K562 (cell line): ENCODE measurements at regions not wholly inside any gene's neighbourhood (a gene's known extent, or its start where the extent isn't known, plus 50 kb on each side); places are given as distances from the start of the nearest gene placed in this dataset.

Experiments used
- BHLHE40 ChIP-seq: IDR thresholded peaks from 2 replicates; pipeline ENCODE4 v1.6.1; 2011; ENCODE audit warnings: low read length, improper control_type of control experiment
- BRF1 ChIP-seq: IDR thresholded peaks from 3 replicates; pipeline ENCODE4 v1.6.1; 2011; ENCODE audit warnings: borderline replicate concordance, mild to moderate bottlenecking; ENCODE audit not compliant: insufficient read length; ENCODE audit errors: extremely low read depth
- HLTF ChIP-seq: fragments of 450-650 bp; IDR thresholded peaks from 2 replicates; pipeline ENCODE4 v1.6.1; 2016
- HMBOX1 ChIP-seq: sonication (generic); IDR thresholded peaks from 2 replicates; pipeline ENCODE4 v1.6.1; 2016
- POLR2A ChIP-seq: fragments of 450-650 bp; conservative IDR thresholded peaks from 2 replicates; pipeline ENCODE4 v1.6.1; 2016
- POLR2H ChIP-seq: IDR thresholded peaks from 2 replicates; pipeline ENCODE4 v1.6.1; 2016; ENCODE audit warnings: missing genetic modification characterization, low read depth, mild to moderate bottlenecking, control low read depth, missing compliant biosample characterization, moderate library complexity
- TOE1 ChIP-seq, 2 experiments: fragments of 450-650 bp in 1 of 2; sonication (generic) in 1 of 2; formaldehyde crosslinking in 1 of 2; IDR thresholded peaks; 2 replicates each; pipeline versions ENCODE4 v1.7.1 to v1.8.0; 2016 to 2022; ENCODE audit warnings: borderline replicate concordance in 2 of 2, mild to moderate bottlenecking in 2 of 2, antibody characterized with exemption in 1 of 2, inconsistent platforms in 1 of 2, low read depth in 1 of 2, missing genetic modification reagents in 1 of 2, moderate library complexity in 1 of 2
- ZBED1 ChIP-seq: IDR thresholded peaks from 2 replicates; pipeline ENCODE4 v1.6.1; 2014
- ZKSCAN3 ChIP-seq: fragments of 250-450 bp; sonication (Bioruptor Pico); IDR thresholded peaks from 2 replicates; pipeline ENCODE4 v1.4.0; 2020
- ZNF3 ChIP-seq: fragments of 250-450 bp; sonication (Bioruptor Pico); IDR thresholded peaks from 2 replicates; pipeline ENCODE4 v1.5.0; 2021; ENCODE audit warnings: mild to moderate bottlenecking, moderate library complexity
- ZNF324 ChIP-seq: fragments of 250-450 bp; sonication (Bioruptor Pico); IDR thresholded peaks from 2 replicates; pipeline ENCODE4 v1.4.0; 2020; ENCODE audit warnings: mild to moderate bottlenecking
- ZNF75A ChIP-seq: fragments of 450-650 bp; formaldehyde crosslinking; IDR thresholded peaks from 2 replicates; pipeline ENCODE4 v1.4.0; 2020; ENCODE audit warnings: mild to moderate bottlenecking
- ZNF785 ChIP-seq: fragments of 250-450 bp; sonication (Bioruptor Pico); IDR thresholded peaks from 2 replicates; pipeline ENCODE4 v1.4.0; 2020; ENCODE audit warnings: mild to moderate bottlenecking
- ZSCAN29 ChIP-seq: fragments of 450-650 bp; IDR thresholded peaks from 2 replicates; pipeline ENCODE4 v1.6.1; 2017
- TF ChIP-seq, protein P1 (sequence below): fragments of 250-450 bp; sonication (Bioruptor Pico); IDR thresholded peaks from 2 replicates; pipeline ENCODE4 v1.9.0; 2021; ENCODE audit warnings: mild to moderate bottlenecking, inconsistent platforms
- TF ChIP-seq, protein P2 (sequence below): fragments of 250-450 bp; sonication (Bioruptor Pico); IDR thresholded peaks from 2 replicates; pipeline ENCODE4 v1.8.0; 2021; ENCODE audit warnings: moderate library complexity, mild to moderate bottlenecking, inconsistent platforms
- TF ChIP-seq, protein P3 (sequence below), 2 experiments: fragments of 150-350 bp in 1 of 2; IDR thresholded peaks; 2 replicates each; pipeline ENCODE4 v1.6.1; 2012 to 2016; ENCODE audit warnings: low read depth in 2 of 2, low read length in 2 of 2, mild to moderate bottlenecking in 1 of 2, moderate library complexity in 1 of 2

DNA sequence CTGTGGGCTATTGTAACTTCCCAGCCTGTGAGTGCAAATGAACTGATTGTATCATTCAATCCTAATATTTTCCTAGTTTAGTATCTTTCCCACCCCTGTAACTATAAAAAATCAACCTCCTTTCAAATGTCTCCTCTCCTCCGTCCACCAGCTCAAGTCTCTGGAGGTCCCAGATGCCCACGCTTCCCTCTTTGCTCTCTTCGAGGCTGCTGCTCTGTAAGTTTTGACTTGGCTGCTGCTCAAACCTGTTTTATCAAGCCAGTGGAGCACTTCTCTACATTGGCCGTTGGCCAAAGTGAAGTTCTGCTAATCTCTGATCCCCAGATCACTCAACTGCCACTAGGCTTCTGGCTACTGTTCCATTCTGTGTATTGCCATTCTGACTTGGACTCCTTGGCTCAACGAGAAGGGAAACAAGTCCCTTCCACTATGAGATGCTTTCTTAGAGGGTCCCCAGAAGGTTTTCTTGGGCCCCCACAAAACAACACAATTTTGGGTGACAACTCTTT, 60.7 kb upstream of the RAPGEF2 start (continued):
- TF ChIP-seq, protein P1, sequence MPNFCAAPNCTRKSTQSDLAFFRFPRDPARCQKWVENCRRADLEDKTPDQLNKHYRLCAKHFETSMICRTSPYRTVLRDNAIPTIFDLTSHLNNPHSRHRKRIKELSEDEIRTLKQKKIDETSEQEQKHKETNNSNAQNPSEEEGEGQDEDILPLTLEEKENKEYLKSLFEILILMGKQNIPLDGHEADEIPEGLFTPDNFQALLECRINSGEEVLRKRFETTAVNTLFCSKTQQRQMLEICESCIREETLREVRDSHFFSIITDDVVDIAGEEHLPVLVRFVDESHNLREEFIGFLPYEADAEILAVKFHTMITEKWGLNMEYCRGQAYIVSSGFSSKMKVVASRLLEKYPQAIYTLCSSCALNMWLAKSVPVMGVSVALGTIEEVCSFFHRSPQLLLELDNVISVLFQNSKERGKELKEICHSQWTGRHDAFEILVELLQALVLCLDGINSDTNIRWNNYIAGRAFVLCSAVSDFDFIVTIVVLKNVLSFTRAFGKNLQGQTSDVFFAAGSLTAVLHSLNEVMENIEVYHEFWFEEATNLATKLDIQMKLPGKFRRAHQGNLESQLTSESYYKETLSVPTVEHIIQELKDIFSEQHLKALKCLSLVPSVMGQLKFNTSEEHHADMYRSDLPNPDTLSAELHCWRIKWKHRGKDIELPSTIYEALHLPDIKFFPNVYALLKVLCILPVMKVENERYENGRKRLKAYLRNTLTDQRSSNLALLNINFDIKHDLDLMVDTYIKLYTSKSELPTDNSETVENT (CRISPR knock-in tag) = no peak
- TF ChIP-seq POLR2H (tag) (peak; percentile 81), ZNF3 (CRISPR knock-in tag) (no peak), ZNF324 (CRISPR knock-in tag) (no peak), HMBOX1 (peak; percentile 95), ZNF75A (CRISPR knock-in tag) (no peak), BHLHE40 (no peak), ZBED1 (no peak), BRF1 (no peak), ZNF785 (CRISPR knock-in tag) (no peak), HLTF (no peak), ZSCAN29 (no peak), POLR2A (peak; percentile 62), ZKSCAN3 (no peak), TOE1 (IDR thresholded peaks at IDR 0.05; ENCODE audit: borderline replicate concordance) (no peak), TOE1 (CRISPR knock-in tag; IDR thresholded peaks at IDR 0.05; ENCODE audit: borderline replicate concordance, low read depth) (no peak)
- TF ChIP-seq, protein P2, sequence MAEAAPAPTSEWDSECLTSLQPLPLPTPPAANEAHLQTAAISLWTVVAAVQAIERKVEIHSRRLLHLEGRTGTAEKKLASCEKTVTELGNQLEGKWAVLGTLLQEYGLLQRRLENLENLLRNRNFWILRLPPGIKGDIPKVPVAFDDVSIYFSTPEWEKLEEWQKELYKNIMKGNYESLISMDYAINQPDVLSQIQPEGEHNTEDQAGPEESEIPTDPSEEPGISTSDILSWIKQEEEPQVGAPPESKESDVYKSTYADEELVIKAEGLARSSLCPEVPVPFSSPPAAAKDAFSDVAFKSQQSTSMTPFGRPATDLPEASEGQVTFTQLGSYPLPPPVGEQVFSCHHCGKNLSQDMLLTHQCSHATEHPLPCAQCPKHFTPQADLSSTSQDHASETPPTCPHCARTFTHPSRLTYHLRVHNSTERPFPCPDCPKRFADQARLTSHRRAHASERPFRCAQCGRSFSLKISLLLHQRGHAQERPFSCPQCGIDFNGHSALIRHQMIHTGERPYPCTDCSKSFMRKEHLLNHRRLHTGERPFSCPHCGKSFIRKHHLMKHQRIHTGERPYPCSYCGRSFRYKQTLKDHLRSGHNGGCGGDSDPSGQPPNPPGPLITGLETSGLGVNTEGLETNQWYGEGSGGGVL (CRISPR knock-in tag) = no peak
- TF ChIP-seq, protein P3, sequence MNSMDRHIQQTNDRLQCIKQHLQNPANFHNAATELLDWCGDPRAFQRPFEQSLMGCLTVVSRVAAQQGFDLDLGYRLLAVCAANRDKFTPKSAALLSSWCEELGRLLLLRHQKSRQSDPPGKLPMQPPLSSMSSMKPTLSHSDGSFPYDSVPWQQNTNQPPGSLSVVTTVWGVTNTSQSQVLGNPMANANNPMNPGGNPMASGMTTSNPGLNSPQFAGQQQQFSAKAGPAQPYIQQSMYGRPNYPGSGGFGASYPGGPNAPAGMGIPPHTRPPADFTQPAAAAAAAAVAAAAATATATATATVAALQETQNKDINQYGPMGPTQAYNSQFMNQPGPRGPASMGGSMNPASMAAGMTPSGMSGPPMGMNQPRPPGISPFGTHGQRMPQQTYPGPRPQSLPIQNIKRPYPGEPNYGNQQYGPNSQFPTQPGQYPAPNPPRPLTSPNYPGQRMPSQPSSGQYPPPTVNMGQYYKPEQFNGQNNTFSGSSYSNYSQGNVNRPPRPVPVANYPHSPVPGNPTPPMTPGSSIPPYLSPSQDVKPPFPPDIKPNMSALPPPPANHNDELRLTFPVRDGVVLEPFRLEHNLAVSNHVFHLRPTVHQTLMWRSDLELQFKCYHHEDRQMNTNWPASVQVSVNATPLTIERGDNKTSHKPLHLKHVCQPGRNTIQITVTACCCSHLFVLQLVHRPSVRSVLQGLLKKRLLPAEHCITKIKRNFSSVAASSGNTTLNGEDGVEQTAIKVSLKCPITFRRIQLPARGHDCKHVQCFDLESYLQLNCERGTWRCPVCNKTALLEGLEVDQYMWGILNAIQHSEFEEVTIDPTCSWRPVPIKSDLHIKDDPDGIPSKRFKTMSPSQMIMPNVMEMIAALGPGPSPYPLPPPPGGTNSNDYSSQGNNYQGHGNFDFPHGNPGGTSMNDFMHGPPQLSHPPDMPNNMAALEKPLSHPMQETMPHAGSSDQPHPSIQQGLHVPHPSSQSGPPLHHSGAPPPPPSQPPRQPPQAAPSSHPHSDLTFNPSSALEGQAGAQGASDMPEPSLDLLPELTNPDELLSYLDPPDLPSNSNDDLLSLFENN (IDR thresholded peaks at IDR 0.05; ENCODE audit: low read depth in 2 of 2, low read length in 2 of 2) = peak in 1 of 2 experiments; percentile 75; a peak in 2 of 4 replicates
